OCI-LY7 (cell line): ENCODE measurements at regions not wholly inside any gene's neighbourhood (a gene's known extent, or its start where the extent isn't known, plus 50 kb on each side); places are given as distances from the start of the nearest gene placed in this dataset.

Experiments used
- BruUV-seq: library from RNA; stranded (reverse); fragments of 400-500 nt; replicated peaks from 2 replicates; lab custom pipeline; 2021; lab: Mats Ljungman, UMichigan
- CTCF ChIA-PET: fragments of 300-600 bp; sonication (Branson Sonifier 250); formaldehyde crosslinking; loops from one replicate; lab custom pipeline; 2022; ENCODE audit warnings: antibody characterized with exemption; ENCODE audit not compliant: unreplicated experiment; lab: Charles Lee
- POLR2A ChIA-PET: fragments of 300-600 bp; sonication (Branson Sonifier 250); formaldehyde crosslinking; loops from one replicate; lab custom pipeline; 2022; ENCODE audit warnings: antibody characterized with exemption; lab: Charles Lee
- DNase-seq: peaks from one replicate; pipeline ENCODE4 v3.0.0-alpha.2; 2015; ENCODE audit warnings: low spot score
- H2AFZ ChIP-seq: fragments of 200-600 bp; sonication (generic), shearing (Covaris generic); 2 replicates; pipeline ENCODE4 v1.6.1; 2014; ENCODE audit warnings: mild to moderate bottlenecking, antibody characterized with exemption, low read length, moderate library complexity
- H3K27ac ChIP-seq: fragments of 200-600 bp; sonication (generic); 2 replicates; pipeline ENCODE4 v1.5.1; 2014; ENCODE audit warnings: mixed run types, low read depth, mild to moderate bottlenecking, moderate library complexity, low read length, inconsistent platforms; ENCODE audit not compliant: poor library complexity, severe bottlenecking
- H3K36me3 ChIP-seq: fragments of 200-600 bp; sonication (generic); 2 replicates; pipeline ENCODE4 v1.6.1; 2014; ENCODE audit warnings: mild to moderate bottlenecking, antibody characterized with exemption, low read length, moderate library complexity, mixed read lengths; ENCODE audit not compliant: insufficient read depth
- H3K4me1 ChIP-seq: fragments of 200-600 bp; sonication (generic); 2 replicates; pipeline ENCODE4 v1.5.1; 2014; ENCODE audit warnings: mild to moderate bottlenecking, low read length; ENCODE audit not compliant: insufficient read depth, poor library complexity, severe bottlenecking
- H3K4me2 ChIP-seq: fragments of 200-600 bp; sonication (generic); 2 replicates; pipeline ENCODE4 v1.6.1; 2014; ENCODE audit warnings: mild to moderate bottlenecking, low read length
- H3K4me3 ChIP-seq: fragments of 200-600 bp; sonication (generic); 2 replicates; pipeline ENCODE4 v1.5.1; 2014; ENCODE audit warnings: mild to moderate bottlenecking, low read depth, low read length; ENCODE audit not compliant: poor library complexity, severe bottlenecking
- H3K79me2 ChIP-seq: fragments of 200-600 bp; sonication (generic); 2 replicates; pipeline ENCODE4 v1.6.1; 2016; ENCODE audit warnings: low read depth, mild to moderate bottlenecking, low read length, moderate library complexity, mixed read lengths; ENCODE audit not compliant: insufficient read depth
- H3K9me2 ChIP-seq: fragments of 200-600 bp; sonication (generic); 2 replicates; pipeline ENCODE4 v1.6.1; 2016; ENCODE audit warnings: mild to moderate bottlenecking, low read length, mixed read lengths; ENCODE audit not compliant: insufficient read depth
- H3K9me3 ChIP-seq: fragments of 200-600 bp; sonication (generic); 2 replicates; pipeline ENCODE4 v1.6.1; 2014; ENCODE audit warnings: mild to moderate bottlenecking, mixed run types, low read length, mixed read lengths
- H4K20me1 ChIP-seq: fragments of 200-600 bp; sonication (generic); 2 replicates; pipeline ENCODE4 v1.6.1; 2014; ENCODE audit warnings: mild to moderate bottlenecking, antibody characterized with exemption, low read length, moderate library complexity, mixed read lengths; ENCODE audit not compliant: insufficient read depth
- CTCF ChIP-seq: fragments of 200-600 bp; sonication (generic); conservative IDR thresholded peaks from 2 replicates; pipeline ENCODE4 v1.5.1; 2014; ENCODE audit warnings: mild to moderate bottlenecking, antibody characterized with exemption, low read length, moderate library complexity, mixed read lengths
- EZH2phosphoT487 ChIP-seq: fragments of 200-600 bp; sonication (generic); IDR thresholded peaks from 2 replicates; pipeline ENCODE4 v1.6.1; 2018; ENCODE audit warnings: low read depth, borderline replicate concordance, mild to moderate bottlenecking, mixed run types, antibody characterized with exemption, low read length, moderate library complexity, mixed read lengths
- intact Hi-C: fragments of 100-400 bp; cut with micrococcal nuclease; formaldehyde crosslinking; loops from one replicate; pipeline ENCODE4 v1.10.0; 2022; ENCODE audit not compliant: unreplicated experiment

DNA sequence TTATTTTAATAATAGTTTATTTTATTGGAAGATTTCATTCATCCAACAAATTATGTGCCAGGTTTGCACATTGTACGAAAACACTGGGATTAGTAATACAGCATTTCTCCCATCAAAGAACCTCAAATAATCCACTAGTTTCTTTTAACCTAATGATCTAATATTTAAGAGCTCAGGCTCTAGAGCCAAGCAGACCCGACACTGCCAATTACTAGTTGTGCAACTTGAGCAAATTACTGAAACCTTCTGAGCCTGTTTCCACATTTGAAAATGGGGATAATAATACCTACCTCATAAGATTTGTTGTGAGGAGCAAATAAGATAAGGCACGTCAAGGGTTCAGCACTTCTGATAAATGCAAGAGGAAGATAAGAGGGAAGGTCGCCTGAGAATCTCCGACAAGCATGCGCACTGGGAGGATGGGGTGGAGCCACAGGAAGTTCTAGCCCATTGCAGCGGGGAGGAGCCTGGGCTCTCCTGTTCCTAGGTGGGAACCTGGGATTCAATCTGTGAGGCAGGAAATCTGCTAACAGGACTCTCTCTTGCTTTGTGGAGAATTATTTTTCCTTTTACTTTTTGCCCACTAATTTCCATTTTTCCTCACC, 141.5 kb upstream of the SMAD1 start:
- Histone ChIP-seq H3K9me2 (no peaks in the 10 kb centered on the region; the same call in 1 of the 2 replicates), H3K9me3 (no peaks in the 10 kb centered on the region), H3K4me1 (no peaks in the 10 kb centered on the region), H3K36me3 (no peaks in the 10 kb centered on the region), H4K20me1 (no peaks in the 10 kb centered on the region), H3K4me2 (no peak overlapping the region), H3K4me3 (no peak overlapping the region), H3K79me2 (no peaks in the 10 kb centered on the region), H3K27ac (no peak overlapping the region), H2AFZ (no peak overlapping the region)
- no peak for DNase-seq
- TF ChIP-seq EZH2phosphoT487 = no peak
- no peak for TF ChIP-seq CTCF
- ChIA-PET CTCF (no interaction called here), POLR2A (no interaction called here)
- BruUV-seq = no TSS peak
- intact Hi-C loops = no loop called here

DNA sequence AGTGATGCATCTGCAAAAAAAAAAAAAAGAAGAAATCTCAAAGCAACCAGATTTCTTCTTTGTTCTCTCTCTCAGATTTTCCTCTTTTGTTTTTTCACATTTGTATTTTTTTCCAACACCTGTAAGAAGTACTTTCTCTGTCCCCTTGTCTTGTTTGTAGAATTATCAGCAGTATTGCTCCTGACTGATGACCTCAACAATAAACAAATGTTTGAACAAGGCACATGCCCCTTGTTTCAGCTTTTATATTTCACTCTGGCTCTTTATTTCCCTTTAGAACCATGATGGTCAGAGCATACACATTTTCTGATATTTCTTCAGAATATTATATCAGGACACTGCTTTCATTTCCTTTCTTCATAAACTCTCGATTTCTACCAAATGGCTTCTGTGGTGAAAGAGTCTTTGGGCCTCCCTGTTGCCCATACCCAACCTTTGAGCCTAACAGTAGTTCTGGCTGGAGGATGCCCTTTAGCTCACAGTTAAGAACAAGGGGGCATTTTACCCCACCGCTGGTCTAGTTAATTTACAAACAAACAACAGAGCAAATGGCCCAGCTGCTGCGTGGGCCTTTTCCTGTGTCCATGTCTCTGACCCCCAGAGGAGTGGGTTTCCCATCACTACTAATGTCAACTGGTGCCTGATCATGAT, 142.5 kb upstream of the SMAD1 start:
- no peak for TF ChIP-seq EZH2phosphoT487
- peak overlapping the region; percentile 45; the same call in 1 of the 2 replicates for H2AFZ ChIP-seq
- DNase-seq = no peak
- ChIA-PET CTCF (no interaction called here), POLR2A (interaction anchor here (0.6 kb wide), 1 partner anchor 39 kb away, joined by 3 read pairs; no protein-coding TSS in a partner anchor)
- H3K9me3 ChIP-seq = no peaks in the 10 kb centered on the region
- no peak overlapping the region for H3K4me2 ChIP-seq
- intact Hi-C loops = no loop called here
- no peaks in the 10 kb centered on the region for H4K20me1 ChIP-seq
- no peak overlapping the region for H3K4me3 ChIP-seq
- no peak overlapping the region for H3K27ac ChIP-seq
- no peaks in the 10 kb centered on the region for H3K4me1 ChIP-seq
- H3K79me2 ChIP-seq = no peaks in the 10 kb centered on the region
- H3K36me3 ChIP-seq = no peaks in the 10 kb centered on the region
- no peaks in the 10 kb centered on the region; the same call in 1 of the 2 replicates for H3K9me2 ChIP-seq
- no TSS peak for BruUV-seq

DNA sequence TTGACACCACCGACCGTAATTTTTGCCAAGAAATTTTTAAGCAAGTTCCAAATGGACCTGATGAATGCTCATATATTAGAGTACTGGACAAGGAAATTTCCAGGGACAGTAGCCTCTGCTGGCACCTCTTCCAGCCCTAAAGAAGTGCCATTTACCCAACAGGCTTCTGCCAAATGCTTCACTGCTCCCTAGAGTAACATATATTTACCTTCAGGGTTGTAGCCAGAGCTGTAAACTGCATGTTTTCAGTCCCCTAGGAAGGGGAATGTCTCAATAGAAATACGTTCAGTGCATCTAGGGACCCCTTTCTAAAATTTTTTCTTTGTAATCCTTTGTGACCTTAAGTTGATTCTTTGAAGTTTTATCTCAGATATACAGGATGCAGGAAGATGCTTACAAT, 143.1 kb upstream of the SMAD1 start:
- BruUV-seq = no TSS peak
- CTCF ChIA-PET = no interaction called here
- H3K36me3 ChIP-seq = no peaks in the 10 kb centered on the region
- no peaks in the 10 kb centered on the region for H3K9me3 ChIP-seq
- TF ChIP-seq CTCF (no peak), EZH2phosphoT487 (no peak)
- POLR2A ChIA-PET = interaction anchor here (0.6 kb wide), 1 partner anchor 40 kb away, joined by 3 read pairs; no protein-coding TSS in a partner anchor
- H3K79me2 ChIP-seq = no peaks in the 10 kb centered on the region
- no peak overlapping the region for H3K4me3 ChIP-seq
- no peaks in the 10 kb centered on the region for H3K4me1 ChIP-seq
- H3K27ac ChIP-seq = no peak overlapping the region
- intact Hi-C loops = no loop called here
- H4K20me1 ChIP-seq = no peaks in the 10 kb centered on the region
- H2AFZ ChIP-seq = peak overlapping the region; percentile 45; the same call in 1 of the 2 replicates
- DNase-seq = no peak
- no peaks in the 10 kb centered on the region; the same call in 1 of the 2 replicates for H3K9me2 ChIP-seq
- no peak overlapping the region for H3K4me2 ChIP-seq
